ENCODE measurements at regions not wholly inside any gene's neighbourhood (a gene's known extent, or its start where the extent isn't known, plus 50 kb on each side); places are given as distances from the start of the nearest gene placed in this dataset.

- no TSS peak for BruUV-seq (replicated peaks)
- DNase-seq, result no peak
These were observed 131.9 kb downstream of the SOX11 start for GRCh38 chr2:5824126-5824525.

GRCh38 chr2:5825686-5826085, 133.5 kb downstream of the SOX11 start:
- no peak for DNase-seq
- POLR2A ChIA-PET (ENCODE audit: unreplicated experiment), result no interaction called here

More at GRCh38 chr2:5824126-5824525, 131.9 kb downstream of the SOX11 start:
- no peak overlapping the region for H2AFZ ChIP-seq (ENCODE audit: low read length)
- 0 out of 2 replicates have a peak, but pooled peaks cover 7% of the 10 kb centered on the region for H3K9me3 ChIP-seq (ENCODE audit: low read length)
- intact Hi-C loops (cut with micrococcal nuclease), result no loop called here
- no peaks in the 10 kb centered on the region for H3K79me2 ChIP-seq (ENCODE audit: low read length)
- H3K4me3 ChIP-seq (ENCODE audit: low read length), result no peak overlapping the region
- TF ChIP-seq EZH2 (IDR thresholded peaks at IDR 0.05; ENCODE audit: low read length, unreplicated experiment) (no peak), EZH2phosphoT487 (IDR thresholded peaks at IDR 0.05; ENCODE audit: borderline replicate concordance, low read length) (no peak)
- H3K4me2 ChIP-seq (ENCODE audit: low read length), result no peak overlapping the region
- no peaks in the 10 kb centered on the region for H3K9me2 ChIP-seq (replicated peaks; ENCODE audit: low read length)
- no peaks in the 10 kb centered on the region for H3K36me3 ChIP-seq (ENCODE audit: low read depth, low read length)
- H3F3A ChIP-seq (ENCODE audit: low read length, unreplicated experiment), result no peaks in the 10 kb centered on the region
- H3K9ac ChIP-seq (ENCODE audit: low read length), result no peak overlapping the region
- ATAC-seq, result no peak
- H3K27ac ChIP-seq (ENCODE audit: low read length), result no peak overlapping the region
- no peaks in the 10 kb centered on the region for H3K4me1 ChIP-seq (ENCODE audit: insufficient read depth, low read length)
- ChIA-PET CTCF (no interaction called here), POLR2A (ENCODE audit: unreplicated experiment) (no interaction called here)
- H4K20me1 ChIP-seq (ENCODE audit: low read length), result no peaks in the 10 kb centered on the region
- H3K27me3 ChIP-seq (ENCODE audit: low read length), result no peaks in the 10 kb centered on the region

GRCh38 chr2:5826979-5827655, 134.9 kb downstream of the SOX11 start:
- no peaks in the 10 kb centered on the region for H4K20me1 ChIP-seq (ENCODE audit: low read length)
- H2AFZ ChIP-seq (ENCODE audit: low read length), result no peak overlapping the region
- TF ChIP-seq CTCF (conservative IDR thresholded peaks at IDR 0.05; ENCODE audit: low read depth, low read length) (no peak), EZH2 (IDR thresholded peaks at IDR 0.05; ENCODE audit: low read length, unreplicated experiment) (no peak), EZH2phosphoT487 (IDR thresholded peaks at IDR 0.05; ENCODE audit: borderline replicate concordance, low read length) (no peak)
- no peaks in the 10 kb centered on the region for H3F3A ChIP-seq (ENCODE audit: low read length, unreplicated experiment)
- no peak overlapping the region for H3K9ac ChIP-seq (ENCODE audit: low read length)
- ATAC-seq (no peak), DNase-seq (no peak)
- no peak overlapping the region for H3K4me3 ChIP-seq (ENCODE audit: low read length)
- intact Hi-C loops (cut with micrococcal nuclease), result no loop called here
- no peaks in the 10 kb centered on the region for H3K9me2 ChIP-seq (replicated peaks; ENCODE audit: low read length)
- H3K4me1 ChIP-seq (ENCODE audit: insufficient read depth, low read length), result no peaks in the 10 kb centered on the region
- no peaks in the 10 kb centered on the region for H3K79me2 ChIP-seq (ENCODE audit: low read length)
- 0 out of 2 replicates have a peak, but pooled peaks cover 7% of the 10 kb centered on the region for H3K9me3 ChIP-seq (ENCODE audit: low read length)
- no peak overlapping the region for H3K27ac ChIP-seq (ENCODE audit: low read length)
- BruUV-seq (replicated peaks), result no TSS peak
- ChIA-PET CTCF (no interaction called here), POLR2A (ENCODE audit: unreplicated experiment) (no interaction called here)
- no peak overlapping the region for H3K4me2 ChIP-seq (ENCODE audit: low read length)
- no peaks in the 10 kb centered on the region for H3K27me3 ChIP-seq (ENCODE audit: low read length)
- no peaks in the 10 kb centered on the region for H3K36me3 ChIP-seq (ENCODE audit: low read depth, low read length)

More at GRCh38 chr2:5825686-5826085, 133.5 kb downstream of the SOX11 start:
- Histone ChIP-seq H3F3A (ENCODE audit: low read length, unreplicated experiment) (no peaks in the 10 kb centered on the region), H3K36me3 (ENCODE audit: low read depth, low read length) (no peaks in the 10 kb centered on the region), H3K9me2 (replicated peaks; ENCODE audit: low read length) (no peaks in the 10 kb centered on the region), H3K27ac (ENCODE audit: low read length) (no peak overlapping the region), H3K4me1 (ENCODE audit: insufficient read depth, low read length) (no peaks in the 10 kb centered on the region), H3K9me3 (ENCODE audit: low read length) (0 out of 2 replicates have a peak, but pooled peaks cover 7% of the 10 kb centered on the region), H3K27me3 (ENCODE audit: low read length) (no peaks in the 10 kb centered on the region), H2AFZ (ENCODE audit: low read length) (no peak overlapping the region), H3K79me2 (ENCODE audit: low read length) (no peaks in the 10 kb centered on the region), H3K4me2 (ENCODE audit: low read length) (no peak overlapping the region), H3K4me3 (ENCODE audit: low read length) (no peak overlapping the region), H4K20me1 (ENCODE audit: low read length) (no peaks in the 10 kb centered on the region), H3K9ac (ENCODE audit: low read length) (no peak overlapping the region)
- no peak for ATAC-seq
- CTCF ChIA-PET, result no interaction called here
- no TSS peak for BruUV-seq (replicated peaks)
- intact Hi-C loops (cut with micrococcal nuclease), result no loop called here
- TF ChIP-seq EZH2phosphoT487 (IDR thresholded peaks at IDR 0.05; ENCODE audit: borderline replicate concordance, low read length), result no peak
- TF ChIP-seq CTCF (conservative IDR thresholded peaks at IDR 0.05; ENCODE audit: low read depth, low read length), result no peak
- TF ChIP-seq EZH2 (IDR thresholded peaks at IDR 0.05; ENCODE audit: low read length, unreplicated experiment), result no peak
